ENCODE measurements at regions not wholly inside any gene's neighbourhood (a gene's known extent, or its start where the extent isn't known, plus 50 kb on each side); places are given as distances from the start of the nearest gene placed in this dataset.
"Not testable (repeated sequence)": the region's sequence is repeated elsewhere in the genome, so short reads cannot be mapped to it uniquely, and the experiment has no call there.

- H3K4me3 ChIP-seq (ENCODE audit: control insufficient read depth, low read depth, low read length): no peak overlapping the region
- no peak for DNase-seq (ENCODE audit: low read depth)
- TF ChIP-seq, protein P1, sequence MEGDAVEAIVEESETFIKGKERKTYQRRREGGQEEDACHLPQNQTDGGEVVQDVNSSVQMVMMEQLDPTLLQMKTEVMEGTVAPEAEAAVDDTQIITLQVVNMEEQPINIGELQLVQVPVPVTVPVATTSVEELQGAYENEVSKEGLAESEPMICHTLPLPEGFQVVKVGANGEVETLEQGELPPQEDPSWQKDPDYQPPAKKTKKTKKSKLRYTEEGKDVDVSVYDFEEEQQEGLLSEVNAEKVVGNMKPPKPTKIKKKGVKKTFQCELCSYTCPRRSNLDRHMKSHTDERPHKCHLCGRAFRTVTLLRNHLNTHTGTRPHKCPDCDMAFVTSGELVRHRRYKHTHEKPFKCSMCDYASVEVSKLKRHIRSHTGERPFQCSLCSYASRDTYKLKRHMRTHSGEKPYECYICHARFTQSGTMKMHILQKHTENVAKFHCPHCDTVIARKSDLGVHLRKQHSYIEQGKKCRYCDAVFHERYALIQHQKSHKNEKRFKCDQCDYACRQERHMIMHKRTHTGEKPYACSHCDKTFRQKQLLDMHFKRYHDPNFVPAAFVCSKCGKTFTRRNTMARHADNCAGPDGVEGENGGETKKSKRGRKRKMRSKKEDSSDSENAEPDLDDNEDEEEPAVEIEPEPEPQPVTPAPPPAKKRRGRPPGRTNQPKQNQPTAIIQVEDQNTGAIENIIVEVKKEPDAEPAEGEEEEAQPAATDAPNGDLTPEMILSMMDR (conservative IDR thresholded peaks at IDR 0.05; ENCODE audit: control insufficient read depth, insufficient read depth, low read depth, low read length): no peak
Observed at GRCh38 chr4:1523506-1523905, 117.3 kb upstream of the NKX1-1 start.

DNA sequence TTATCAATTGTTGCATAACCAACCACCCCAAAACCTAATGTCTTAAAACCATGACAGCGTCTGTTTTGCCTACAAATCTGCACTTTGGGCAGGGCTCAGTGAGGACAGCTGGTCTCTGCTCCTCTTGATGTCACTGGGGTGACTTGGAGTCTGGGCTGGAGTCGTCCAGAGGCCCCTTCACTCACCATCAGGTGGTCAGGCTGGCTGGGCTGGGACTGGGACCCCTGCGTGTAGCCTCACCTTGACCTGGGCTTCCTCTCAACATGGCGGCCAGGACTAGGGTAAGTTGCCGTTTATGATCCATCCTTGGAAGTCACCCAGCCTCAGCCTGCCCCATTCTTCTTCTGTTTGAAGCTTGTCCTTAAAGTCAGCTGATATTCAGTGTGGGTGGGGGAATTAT is 116.8 kb upstream of the NKX1-1 start:
- no peak for DNase-seq (ENCODE audit: low read depth)
- no peak overlapping the region for H3K4me3 ChIP-seq (ENCODE audit: control insufficient read depth, low read depth, low read length)
- TF ChIP-seq, protein P1 (conservative IDR thresholded peaks at IDR 0.05; ENCODE audit: control insufficient read depth, insufficient read depth, low read depth, low read length): no peak

DNA sequence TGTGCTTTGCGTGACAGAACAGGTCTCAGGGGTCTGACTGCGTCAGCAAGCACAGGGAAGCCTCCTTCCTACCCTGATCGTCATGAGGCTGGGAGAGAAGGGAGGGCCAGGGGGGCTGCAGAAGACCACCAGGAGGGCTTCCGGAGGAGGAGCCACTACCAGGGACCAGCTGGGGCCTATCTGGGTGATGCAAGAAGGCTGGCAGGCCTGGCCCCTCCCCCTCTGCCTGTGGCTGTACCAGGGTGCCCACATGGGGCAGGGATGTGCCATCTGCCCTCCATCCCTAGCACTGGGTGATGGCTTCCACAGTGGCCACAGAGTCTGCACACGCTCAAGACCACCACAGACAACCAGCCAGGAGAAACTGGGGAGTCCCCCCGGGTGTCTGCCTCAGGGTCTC is 116.4 kb upstream of the NKX1-1 start:
- TF ChIP-seq, protein P1 (conservative IDR thresholded peaks at IDR 0.05; ENCODE audit: control insufficient read depth, insufficient read depth, low read depth, low read length): no peak
- H3K4me3 ChIP-seq (ENCODE audit: control insufficient read depth, low read depth, low read length): no peak overlapping the region

GRCh38 chr4:1521821-1522361 is 115.6 kb upstream of the NKX1-1 start:
- TF ChIP-seq, protein P1 (conservative IDR thresholded peaks at IDR 0.05; ENCODE audit: control insufficient read depth, insufficient read depth, low read depth, low read length): no peak
- H3K4me3 ChIP-seq (ENCODE audit: control insufficient read depth, low read depth, low read length): no peak overlapping the region
- DNase-seq (ENCODE audit: low read depth): no peak

More for the DNA sequence above, 116.4 kb upstream of the NKX1-1 start:
- DNase-seq (ENCODE audit: low read depth): no peak

DNA sequence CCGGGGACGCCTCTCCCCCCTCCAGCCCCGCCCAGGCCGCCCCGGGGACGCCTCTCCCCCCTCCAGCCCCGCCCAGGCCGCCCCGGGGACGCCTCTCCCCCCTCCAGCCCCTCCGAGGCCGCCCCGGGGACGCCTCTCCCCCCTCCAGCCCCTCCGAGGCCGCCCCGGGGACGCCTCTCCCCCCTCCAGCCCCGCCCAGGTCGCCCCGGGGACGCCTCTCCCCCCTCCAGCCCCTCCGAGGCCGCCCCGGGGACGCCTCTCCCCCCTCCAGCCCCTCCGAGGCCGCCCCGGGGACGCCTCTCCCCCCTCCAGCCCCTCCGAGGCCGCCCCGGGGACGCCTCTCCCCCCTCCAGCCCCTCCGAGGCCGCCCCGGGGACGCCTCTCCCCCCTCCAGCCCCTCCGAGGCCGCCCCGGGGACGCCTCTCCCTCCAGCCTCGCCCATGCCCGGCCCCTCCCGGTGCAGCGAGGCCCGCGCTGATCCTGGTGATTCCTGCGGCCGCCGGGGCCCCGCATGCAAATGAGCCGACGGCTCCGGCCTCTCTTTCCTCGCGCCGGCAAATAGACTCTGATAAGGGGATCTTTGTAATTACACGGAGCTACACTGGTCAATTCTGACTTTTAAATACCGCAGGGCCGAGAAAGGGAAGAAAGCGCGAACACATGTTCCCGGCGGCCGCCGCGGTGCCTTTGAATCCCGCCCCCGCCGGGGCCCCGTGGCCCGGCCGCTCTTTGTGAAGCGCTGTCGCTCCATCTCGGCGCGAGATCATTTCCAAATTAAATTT is 114.7 kb upstream of the NKX1-1 start:
- not testable (repeated sequence) for H3K4me3 ChIP-seq (ENCODE audit: control insufficient read depth, low read depth, low read length); DNase-seq (ENCODE audit: low read depth)

DNA sequence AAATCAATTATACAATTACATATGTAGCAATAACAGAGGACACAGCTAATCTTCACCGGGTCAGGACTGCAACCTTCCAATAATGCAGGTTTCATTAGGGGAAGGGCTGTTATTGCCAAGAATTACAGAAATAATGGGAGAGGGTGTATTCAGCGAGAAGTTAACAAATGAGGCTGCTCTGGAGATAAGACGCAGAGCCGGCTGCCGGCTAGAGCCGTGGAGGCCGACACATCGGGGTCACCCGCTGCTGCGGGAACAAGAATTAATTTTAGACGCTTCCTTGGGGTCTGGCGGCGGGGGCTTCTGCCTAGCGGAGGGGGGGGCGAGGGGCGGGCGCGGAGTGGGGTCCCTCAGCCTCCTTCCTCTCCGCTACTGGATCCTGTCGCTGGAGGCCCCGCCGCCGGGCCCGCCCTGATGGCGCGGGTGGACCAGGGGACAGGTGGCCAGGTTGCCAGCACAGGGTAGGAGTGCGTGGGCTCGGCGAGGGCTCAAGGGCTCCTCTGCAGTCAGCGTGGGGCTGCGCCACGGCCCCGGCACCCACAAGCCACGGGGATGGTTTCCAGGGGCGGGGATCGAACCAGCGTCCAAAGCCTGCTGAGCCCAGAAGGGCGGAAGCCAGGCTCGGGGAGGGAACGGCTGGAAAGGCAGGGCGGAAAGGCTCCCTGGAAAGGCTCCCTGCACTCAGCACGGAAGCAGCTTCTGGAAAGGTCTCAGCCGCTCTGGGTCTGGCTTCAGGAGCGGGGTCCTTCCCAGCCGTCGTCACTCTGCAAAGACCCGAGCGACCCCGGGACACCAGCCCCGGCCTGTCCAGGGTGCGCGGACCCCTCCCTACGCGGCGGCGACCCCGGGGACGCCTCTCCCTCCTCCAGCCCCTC is 113.8 kb upstream of the NKX1-1 start:
- DNase-seq (ENCODE audit: low read depth): no peak
- TF ChIP-seq, protein P1 (conservative IDR thresholded peaks at IDR 0.05; ENCODE audit: control insufficient read depth, insufficient read depth, low read depth, low read length): no peak
- H3K4me3 ChIP-seq (ENCODE audit: control insufficient read depth, low read depth, low read length): no peak overlapping the region
